ENCODE measurements at regions not wholly inside any gene's neighbourhood (a gene's known extent, or its start where the extent isn't known, plus 50 kb on each side); places are given as distances from the start of the nearest gene placed in this dataset.

GRCh38 chr7:106384373-106384772, 99.6 kb upstream of the NAMPT start:
- TF ChIP-seq, protein P1, sequence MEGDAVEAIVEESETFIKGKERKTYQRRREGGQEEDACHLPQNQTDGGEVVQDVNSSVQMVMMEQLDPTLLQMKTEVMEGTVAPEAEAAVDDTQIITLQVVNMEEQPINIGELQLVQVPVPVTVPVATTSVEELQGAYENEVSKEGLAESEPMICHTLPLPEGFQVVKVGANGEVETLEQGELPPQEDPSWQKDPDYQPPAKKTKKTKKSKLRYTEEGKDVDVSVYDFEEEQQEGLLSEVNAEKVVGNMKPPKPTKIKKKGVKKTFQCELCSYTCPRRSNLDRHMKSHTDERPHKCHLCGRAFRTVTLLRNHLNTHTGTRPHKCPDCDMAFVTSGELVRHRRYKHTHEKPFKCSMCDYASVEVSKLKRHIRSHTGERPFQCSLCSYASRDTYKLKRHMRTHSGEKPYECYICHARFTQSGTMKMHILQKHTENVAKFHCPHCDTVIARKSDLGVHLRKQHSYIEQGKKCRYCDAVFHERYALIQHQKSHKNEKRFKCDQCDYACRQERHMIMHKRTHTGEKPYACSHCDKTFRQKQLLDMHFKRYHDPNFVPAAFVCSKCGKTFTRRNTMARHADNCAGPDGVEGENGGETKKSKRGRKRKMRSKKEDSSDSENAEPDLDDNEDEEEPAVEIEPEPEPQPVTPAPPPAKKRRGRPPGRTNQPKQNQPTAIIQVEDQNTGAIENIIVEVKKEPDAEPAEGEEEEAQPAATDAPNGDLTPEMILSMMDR (IDR thresholded peaks at IDR 0.05; ENCODE audit: insufficient read depth, low read length, poor library complexity, severe bottlenecking): no peak
- Histone ChIP-seq H3K36me3 (ENCODE audit: control insufficient read depth, insufficient read depth, low read length) (no peaks in the 10 kb centered on the region), H3K4me3 (ENCODE audit: low read depth, low read length) (no peak overlapping the region), H3K27me3 (ENCODE audit: control insufficient read depth, insufficient read depth, low read length) (no peaks in the 10 kb centered on the region)
- DNase-seq (ENCODE audit: low read depth): no peak

GRCh38 chr7:106382929-106383328, 98.1 kb upstream of the NAMPT start:
- Histone ChIP-seq H3K4me3 (ENCODE audit: low read depth, low read length) (no peak overlapping the region), H3K27me3 (ENCODE audit: control insufficient read depth, insufficient read depth, low read length) (no peaks in the 10 kb centered on the region), H3K36me3 (ENCODE audit: control insufficient read depth, insufficient read depth, low read length) (no peaks in the 10 kb centered on the region)
- TF ChIP-seq, protein P1 (IDR thresholded peaks at IDR 0.05; ENCODE audit: insufficient read depth, low read length, poor library complexity, severe bottlenecking): no peak
- no peak for DNase-seq (ENCODE audit: low read depth)

DNA sequence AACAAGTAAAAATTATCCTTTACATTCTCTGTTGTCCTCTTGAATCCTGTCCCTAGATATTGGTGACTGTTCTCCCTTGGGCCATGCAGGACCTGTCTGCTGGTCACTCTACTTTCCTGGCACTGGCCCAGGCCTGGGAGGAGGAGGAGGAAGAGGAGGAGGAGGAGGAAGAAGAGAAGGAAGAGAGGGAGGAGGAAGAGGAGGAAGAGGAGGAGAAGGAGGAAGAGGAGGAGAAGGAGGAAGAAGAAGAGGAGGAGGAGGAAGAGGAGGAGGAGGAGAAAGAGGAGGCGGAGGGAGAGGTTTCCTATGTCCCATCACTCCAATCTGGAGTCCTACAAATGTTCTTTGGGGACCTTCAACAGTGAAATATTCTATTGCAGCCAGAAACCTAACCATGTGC, 97.3 kb upstream of the NAMPT start:
- Histone ChIP-seq H3K36me3 (ENCODE audit: control insufficient read depth, insufficient read depth, low read length) (no peaks in the 10 kb centered on the region), H3K27me3 (ENCODE audit: control insufficient read depth, insufficient read depth, low read length) (no peaks in the 10 kb centered on the region), H3K4me3 (ENCODE audit: low read depth, low read length) (no peak overlapping the region)
- TF ChIP-seq, protein P1 (IDR thresholded peaks at IDR 0.05; ENCODE audit: insufficient read depth, low read length, poor library complexity, severe bottlenecking): no peak
- DNase-seq (ENCODE audit: low read depth): no peak

DNA sequence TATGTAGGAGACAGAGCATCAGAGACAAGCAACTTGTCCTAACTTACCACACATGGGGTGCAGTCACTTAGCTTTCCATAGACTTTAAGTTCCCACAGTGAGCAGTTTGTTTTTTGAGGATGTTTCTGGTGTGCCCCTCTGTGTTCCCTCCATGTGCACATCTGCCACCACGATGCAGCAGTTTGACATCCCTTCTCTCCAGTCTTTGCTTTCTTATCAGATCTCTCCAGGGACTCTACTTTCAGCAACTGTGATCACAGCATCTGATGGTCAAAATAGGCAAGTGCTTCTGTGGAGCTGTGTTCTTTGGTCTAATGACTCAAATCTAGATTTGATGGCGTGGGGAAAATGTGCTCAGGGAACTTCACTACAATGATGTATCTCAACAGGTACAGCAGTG, 96.5 kb upstream of the NAMPT start:
- Histone ChIP-seq H3K36me3 (ENCODE audit: control insufficient read depth, insufficient read depth, low read length) (no peaks in the 10 kb centered on the region), H3K27me3 (ENCODE audit: control insufficient read depth, insufficient read depth, low read length) (no peaks in the 10 kb centered on the region), H3K4me3 (ENCODE audit: low read depth, low read length) (no peak overlapping the region)
- TF ChIP-seq, protein P1 (IDR thresholded peaks at IDR 0.05; ENCODE audit: insufficient read depth, low read length, poor library complexity, severe bottlenecking): no peak
- no peak for DNase-seq (ENCODE audit: low read depth)

DNA sequence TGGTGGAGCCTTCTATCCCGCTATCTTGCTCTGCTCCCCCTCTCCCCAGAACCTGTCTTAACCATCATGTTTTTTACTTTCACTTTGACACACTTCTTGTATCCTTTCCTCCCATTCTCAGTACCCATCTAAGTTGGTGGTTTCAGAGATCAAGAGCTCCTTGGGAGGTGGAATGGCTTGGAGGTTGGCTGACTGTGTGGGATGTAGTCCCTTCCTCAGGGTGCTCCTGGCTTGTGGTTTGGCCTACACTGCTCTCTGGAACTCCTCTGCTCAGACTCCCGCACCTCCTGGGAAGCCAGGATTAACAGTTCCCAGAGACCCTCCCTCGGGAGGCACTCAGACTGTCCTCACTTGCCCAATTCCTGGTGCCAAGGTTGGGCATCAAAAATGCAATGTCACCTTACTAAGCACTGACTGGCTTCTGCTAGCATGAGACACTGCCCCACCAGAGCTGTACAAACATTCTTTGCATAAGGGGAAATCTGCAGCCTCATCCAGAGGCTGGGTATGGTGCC, 93.1 kb upstream of the NAMPT start:
- DNase-seq (ENCODE audit: low read depth): no peak
- no peak overlapping the region for H3K4me3 ChIP-seq (ENCODE audit: low read depth, low read length)
- H3K36me3 ChIP-seq (ENCODE audit: control insufficient read depth, insufficient read depth, low read length): no peaks in the 10 kb centered on the region
- TF ChIP-seq, protein P1 (IDR thresholded peaks at IDR 0.05; ENCODE audit: insufficient read depth, low read length, poor library complexity, severe bottlenecking): no peak
- no peaks in the 10 kb centered on the region for H3K27me3 ChIP-seq (ENCODE audit: control insufficient read depth, insufficient read depth, low read length)

GRCh38 chr7:106376026-106376799, 91.4 kb upstream of the NAMPT start:
- Histone ChIP-seq H3K36me3 (ENCODE audit: control insufficient read depth, insufficient read depth, low read length) (no peaks in the 10 kb centered on the region), H3K27me3 (ENCODE audit: control insufficient read depth, insufficient read depth, low read length) (no peaks in the 10 kb centered on the region), H3K4me3 (ENCODE audit: low read depth, low read length) (no peak overlapping the region)
- TF ChIP-seq, protein P1 (IDR thresholded peaks at IDR 0.05; ENCODE audit: insufficient read depth, low read length, poor library complexity, severe bottlenecking): no peak
- no peak for DNase-seq (ENCODE audit: low read depth)

Measured in kidney epithelial cell (primary cell).